ENCODE measurements at regions not wholly inside any gene's neighbourhood (a gene's known extent, or its start where the extent isn't known, plus 50 kb on each side); places are given as distances from the start of the nearest gene placed in this dataset.

GRCh38 chr16:5854027-5854426 lies 756.4 kb upstream of the EEF2KMT start:
- Histone ChIP-seq H3K4me3 (ENCODE audit: insufficient read depth, low read depth, low read length) (no peak overlapping the region), H3K56ac (ENCODE audit: extremely low read depth, insufficient read depth, low read length) (no peak overlapping the region), H3K4ac (ENCODE audit: low read depth, low read length) (no peak overlapping the region), H3K4me2 (ENCODE audit: low read depth, low read length) (no peak overlapping the region), H2AK5ac (ENCODE audit: low read depth, low read length) (no peak overlapping the region), H2AK9ac (replicated peaks; ENCODE audit: low read depth, low read length, poor library complexity) (no peak overlapping the region), H4K20me1 (ENCODE audit: insufficient read depth, low read length) (no peaks in the 10 kb centered on the region), H2AFZ (replicated peaks; ENCODE audit: low read length, poor library complexity) (no peak overlapping the region), H3K23ac (ENCODE audit: low read depth, low read length) (no peak overlapping the region), H3K9me1 (ENCODE audit: insufficient read depth, low read length) (no peaks in the 10 kb centered on the region), H2BK5ac (ENCODE audit: low read depth, low read length, poor library complexity, severe bottlenecking) (no peak overlapping the region), H3K14ac (replicated peaks; ENCODE audit: low read depth, low read length) (no peak overlapping the region), H2BK20ac (ENCODE audit: low read depth, low read length) (no peak overlapping the region), H2BK15ac (ENCODE audit: low read depth, low read length) (no peak overlapping the region), H3K79me1 (ENCODE audit: low read depth in 1 of 2, low read length in 2 of 2) (no peaks in the 10 kb centered on the region), H3K9me3 (ENCODE audit: control insufficient read depth, insufficient read depth, low read length) (peaks cover 28% of the 10 kb centered on the region), H2BK120ac (ENCODE audit: low read depth, low read length) (no peak overlapping the region), H4K5ac (ENCODE audit: low read depth, low read length) (no peak overlapping the region), H3K18ac (ENCODE audit: low read depth, low read length) (no peak overlapping the region), H3K27ac (ENCODE audit: insufficient read depth, low read length) (no peak overlapping the region), H4K91ac (ENCODE audit: insufficient read depth, low read depth, low read length) (no peak overlapping the region), H3K36me3 (ENCODE audit: control insufficient read depth, insufficient read depth, low read length) (no peaks in the 10 kb centered on the region), H3K4me1 (ENCODE audit: control insufficient read depth, insufficient read depth, low read length) (no peaks in the 10 kb centered on the region), H3K27me3 (ENCODE audit: control insufficient read depth, insufficient read depth, low read length) (no peaks in the 10 kb centered on the region), H3K9ac (ENCODE audit: low read depth, low read length) (no peak overlapping the region), H4K8ac (ENCODE audit: low read depth in 2 of 2, low read length in 2 of 2) (no peak overlapping the region)
- BruUV-seq (replicated peaks): no TSS peak
- TF ChIP-seq CTCF (conservative IDR thresholded peaks at IDR 0.05; ENCODE audit: low read depth, low read length) (no peak), POLR2A (IDR thresholded peaks at IDR 0.05; ENCODE audit: low read depth, low read length) (no peak), MXI1 (IDR thresholded peaks at IDR 0.05; ENCODE audit: borderline replicate concordance, low read depth, low read length) (no peak)
- ChIA-PET CTCF (no interaction called here), POLR2A (ENCODE audit: unreplicated experiment) (no interaction called here)
- no CpG with 5 or more reads among the region's 5 CpGs for WGBS, 2 experiments (ENCODE audit: extremely low coverage in 2 of 2, insufficient read length in 1 of 2)
- ATAC-seq (ENCODE audit: low read depth) (no peak), DNase-seq (no peak)
- dilution Hi-C loops (cut with HindIII; ENCODE audit: low sequenced_read_pairs, unreplicated experiment) (no loop called here), intact Hi-C loops (cut with micrococcal nuclease) (no loop called here), in situ Hi-C loops (cut with MboI; ENCODE audit: low sequenced_read_pairs) (no loop called here)
